ENCODE measurements at regions not wholly inside any gene's neighbourhood (a gene's known extent, or its start where the extent isn't known, plus 50 kb on each side); places are given as distances from the start of the nearest gene placed in this dataset.

- Histone ChIP-seq H3K4me3 (ENCODE audit: low read length) (no peak overlapping the region), H3K27me3 (ENCODE audit: insufficient read depth, low read depth, low read length) (no peaks in the 10 kb centered on the region), H3K9ac (ENCODE audit: low read length) (no peak overlapping the region), H3K9me3 (ENCODE audit: low read length) (no peaks in the 10 kb centered on the region), H2AFZ (ENCODE audit: low read depth, low read length) (no peak overlapping the region), H4K20me1 (ENCODE audit: insufficient read depth) (no peaks in the 10 kb centered on the region), H3K27ac (ENCODE audit: low read length) (no peak overlapping the region), H3K4me2 (ENCODE audit: low read length) (no peak overlapping the region), H3F3A (ENCODE audit: insufficient read depth, low read length, poor library complexity, severe bottlenecking) (no peaks in the 10 kb centered on the region), H3K9me2 (ENCODE audit: insufficient read depth, low read length) (no peaks in the 10 kb centered on the region), H3K36me3 (ENCODE audit: insufficient read depth, low read length) (no peaks in the 10 kb centered on the region), H3K79me2 (replicated peaks; ENCODE audit: insufficient read depth, low read length) (no peaks in the 10 kb centered on the region)
- TF ChIP-seq SMC3 (conservative IDR thresholded peaks at IDR 0.05; ENCODE audit: poor library complexity): no peak
- no peak for TF ChIP-seq CTCF (IDR thresholded peaks at IDR 0.05; ENCODE audit: poor library complexity, severe bottlenecking)
- TF ChIP-seq EZH2 (IDR thresholded peaks at IDR 0.05; ENCODE audit: borderline replicate concordance, insufficient read depth, low read length, poor library complexity, severe bottlenecking): no peak
Measured at GRCh38 chr1:29924017-29924431, 687.7 kb downstream of the PTPRU start.

GRCh38 chr1:29921741-29922140, 685.4 kb downstream of the PTPRU start:
- H2AFZ ChIP-seq (ENCODE audit: low read depth, low read length): no peak overlapping the region

More at GRCh38 chr1:29921741-29922140, 685.4 kb downstream of the PTPRU start:
- no peaks in the 10 kb centered on the region for H3K36me3 ChIP-seq (ENCODE audit: insufficient read depth, low read length)
- no peaks in the 10 kb centered on the region for H4K20me1 ChIP-seq (ENCODE audit: insufficient read depth)
- TF ChIP-seq REST (IDR thresholded peaks at IDR 0.05; ENCODE audit: borderline replicate concordance) (no peak), TAF1 (IDR thresholded peaks at IDR 0.05; ENCODE audit: low read depth) (no peak), POLR2AphosphoS5 (IDR thresholded peaks at IDR 0.05) (no peak)
- H3K27me3 ChIP-seq (ENCODE audit: insufficient read depth, low read depth, low read length): no peaks in the 10 kb centered on the region
- H3K9me3 ChIP-seq (ENCODE audit: low read length): no peaks in the 10 kb centered on the region
- H3K27ac ChIP-seq (ENCODE audit: low read length): no peak overlapping the region
- no peaks in the 10 kb centered on the region for H3F3A ChIP-seq (ENCODE audit: insufficient read depth, low read length, poor library complexity, severe bottlenecking)
- H3K4me2 ChIP-seq (ENCODE audit: low read length): no peak overlapping the region
- H3K9ac ChIP-seq (ENCODE audit: low read length): no peak overlapping the region
- H3K9me2 ChIP-seq (ENCODE audit: insufficient read depth, low read length): no peaks in the 10 kb centered on the region
- H3K79me2 ChIP-seq (replicated peaks; ENCODE audit: insufficient read depth, low read length): no peaks in the 10 kb centered on the region
- H3K4me3 ChIP-seq (ENCODE audit: low read length): no peak overlapping the region

All from neural cell (in vitro differentiated cells).